OCI-LY3 (cell line): ENCODE measurements at regions not wholly inside any gene's neighbourhood (a gene's known extent, or its start where the extent isn't known, plus 50 kb on each side); places are given as distances from the start of the nearest gene placed in this dataset.

Experiments used
- EZH2phosphoT487 ChIP-seq: fragments of 200-600 bp; shearing (Covaris generic); IDR thresholded peaks from 2 replicates; pipeline ENCODE4 v1.6.1; 2018; ENCODE audit warnings: antibody characterized with exemption, mixed run types, low read depth
- TF ChIP-seq, protein P1 (sequence below): fragments of 200-600, 300-600 bp; sonication (generic); IDR thresholded peaks from 2 replicates; pipeline ENCODE4 v1.5.1; 2014; ENCODE audit warnings: antibody characterized with exemption, low read length, low read depth

DNA sequence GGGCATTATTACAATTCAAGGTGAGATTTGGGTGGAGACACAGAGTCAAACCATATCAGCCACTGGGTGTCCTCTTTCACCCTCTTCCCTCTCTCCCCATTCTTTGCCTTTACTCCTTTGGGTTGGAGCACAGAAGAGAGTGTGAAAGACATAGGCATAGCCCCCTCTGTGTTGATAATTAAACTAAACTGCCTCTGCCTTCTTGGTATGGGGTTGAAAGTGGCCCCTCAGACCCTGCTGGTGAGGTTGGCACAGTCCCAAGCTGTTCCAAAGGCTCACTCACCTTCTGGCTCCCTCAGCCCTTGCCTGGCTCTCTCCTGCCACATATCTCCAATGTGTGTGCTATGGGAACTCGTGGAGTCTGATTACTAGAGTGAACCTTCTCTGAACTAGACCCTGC, 210.6 kb upstream of the RXFP2 start:
- TF ChIP-seq, protein P1, sequence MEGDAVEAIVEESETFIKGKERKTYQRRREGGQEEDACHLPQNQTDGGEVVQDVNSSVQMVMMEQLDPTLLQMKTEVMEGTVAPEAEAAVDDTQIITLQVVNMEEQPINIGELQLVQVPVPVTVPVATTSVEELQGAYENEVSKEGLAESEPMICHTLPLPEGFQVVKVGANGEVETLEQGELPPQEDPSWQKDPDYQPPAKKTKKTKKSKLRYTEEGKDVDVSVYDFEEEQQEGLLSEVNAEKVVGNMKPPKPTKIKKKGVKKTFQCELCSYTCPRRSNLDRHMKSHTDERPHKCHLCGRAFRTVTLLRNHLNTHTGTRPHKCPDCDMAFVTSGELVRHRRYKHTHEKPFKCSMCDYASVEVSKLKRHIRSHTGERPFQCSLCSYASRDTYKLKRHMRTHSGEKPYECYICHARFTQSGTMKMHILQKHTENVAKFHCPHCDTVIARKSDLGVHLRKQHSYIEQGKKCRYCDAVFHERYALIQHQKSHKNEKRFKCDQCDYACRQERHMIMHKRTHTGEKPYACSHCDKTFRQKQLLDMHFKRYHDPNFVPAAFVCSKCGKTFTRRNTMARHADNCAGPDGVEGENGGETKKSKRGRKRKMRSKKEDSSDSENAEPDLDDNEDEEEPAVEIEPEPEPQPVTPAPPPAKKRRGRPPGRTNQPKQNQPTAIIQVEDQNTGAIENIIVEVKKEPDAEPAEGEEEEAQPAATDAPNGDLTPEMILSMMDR, result no peak
- TF ChIP-seq EZH2phosphoT487, result no peak
